HG02610 (cell line): ENCODE measurements at regions not wholly inside any gene's neighbourhood (a gene's known extent, or its start where the extent isn't known, plus 50 kb on each side); places are given as distances from the start of the nearest gene placed in this dataset.

Experiments used
- ATAC-seq: cut with Tn5 transposase; IDR thresholded peaks from one replicate; pipeline ENCODE4 v1.9.1; 2021; ENCODE audit warnings: mild to moderate bottlenecking, moderate library complexity; ENCODE audit not compliant: unreplicated experiment

DNA sequence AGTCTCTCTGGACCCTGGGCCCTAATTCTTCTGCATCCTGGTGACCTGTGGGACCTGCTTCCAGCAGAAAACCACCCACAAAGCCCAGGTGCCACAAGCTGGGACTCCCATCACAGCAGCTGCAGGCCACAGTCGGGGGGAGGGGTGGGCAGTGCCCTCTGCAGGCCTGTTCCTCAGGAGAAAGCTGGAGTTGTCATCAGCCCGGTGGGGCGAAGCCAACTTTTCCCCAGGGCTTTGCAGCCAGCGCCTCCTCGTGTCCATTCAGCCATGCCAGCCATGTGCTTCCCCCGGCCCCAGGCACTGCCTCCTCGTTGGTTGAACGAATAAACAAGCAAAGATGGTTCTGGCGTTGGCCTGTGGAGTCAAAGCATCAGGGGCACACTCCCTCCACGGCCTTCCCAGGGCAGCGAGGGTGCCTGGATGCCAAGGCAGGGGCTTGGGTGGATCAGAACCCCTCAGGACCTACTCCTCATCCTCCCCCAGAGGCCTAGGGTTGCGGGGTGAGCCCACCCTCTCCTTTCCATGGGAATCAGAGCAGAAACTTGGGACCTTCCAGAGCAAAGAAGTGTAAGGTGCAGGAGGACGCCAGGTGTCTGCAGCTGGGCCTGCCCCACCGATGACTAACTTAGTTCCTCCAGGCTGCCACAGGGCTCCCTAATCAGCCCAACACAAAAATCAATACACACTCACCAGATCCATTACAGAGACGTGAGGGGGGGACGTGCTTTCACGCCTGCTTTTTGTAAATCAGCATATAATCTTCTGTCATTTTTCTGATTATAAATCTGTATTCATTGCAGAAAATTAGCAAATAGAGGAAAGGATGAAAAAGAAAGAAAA is 75.7 kb upstream of the RAB6C start:
- ATAC-seq: no peak

DNA sequence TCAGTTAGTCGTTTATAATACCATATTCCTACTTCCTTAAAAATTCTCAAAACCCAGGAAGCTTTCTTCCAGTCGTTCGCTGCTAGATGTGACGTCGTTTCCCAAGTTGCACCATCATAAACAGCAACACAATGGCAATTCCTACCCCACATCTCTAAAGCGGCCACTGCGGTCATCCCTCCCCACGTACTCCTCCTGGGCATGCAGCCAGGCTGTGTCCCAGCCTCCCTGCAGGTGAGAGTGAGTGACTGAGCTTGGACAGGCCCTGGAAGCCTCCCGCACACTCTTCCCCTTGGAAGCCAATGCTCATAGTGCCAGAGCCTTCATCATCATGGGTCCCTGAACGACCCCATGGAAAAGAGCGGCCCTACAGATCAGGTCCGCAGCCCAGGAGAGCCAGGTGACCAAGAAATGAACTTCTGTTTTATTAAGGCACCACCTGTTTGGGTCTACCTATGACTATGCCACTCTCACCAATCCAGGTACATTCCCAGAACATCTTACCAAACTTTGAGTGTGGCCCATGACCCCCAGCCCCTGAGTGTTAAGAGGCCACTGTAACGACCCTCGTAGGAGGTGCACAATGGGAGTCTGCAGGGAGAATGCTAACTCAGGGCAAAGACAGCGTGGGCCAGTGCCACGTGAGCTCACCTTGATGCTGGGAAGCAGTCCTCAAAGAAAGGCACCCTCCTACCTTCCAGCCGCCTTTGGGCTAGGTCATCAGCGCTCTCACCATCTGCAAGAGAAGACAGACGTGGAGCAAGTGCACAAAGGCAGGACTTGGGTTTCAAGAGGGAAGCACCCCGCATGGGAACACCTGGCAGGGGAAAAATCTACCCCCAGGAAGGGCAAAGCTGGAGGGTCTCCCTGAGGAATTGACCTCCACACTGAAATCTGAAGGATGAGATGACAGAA is 74.7 kb upstream of the RAB6C start:
- ATAC-seq: no peak

DNA sequence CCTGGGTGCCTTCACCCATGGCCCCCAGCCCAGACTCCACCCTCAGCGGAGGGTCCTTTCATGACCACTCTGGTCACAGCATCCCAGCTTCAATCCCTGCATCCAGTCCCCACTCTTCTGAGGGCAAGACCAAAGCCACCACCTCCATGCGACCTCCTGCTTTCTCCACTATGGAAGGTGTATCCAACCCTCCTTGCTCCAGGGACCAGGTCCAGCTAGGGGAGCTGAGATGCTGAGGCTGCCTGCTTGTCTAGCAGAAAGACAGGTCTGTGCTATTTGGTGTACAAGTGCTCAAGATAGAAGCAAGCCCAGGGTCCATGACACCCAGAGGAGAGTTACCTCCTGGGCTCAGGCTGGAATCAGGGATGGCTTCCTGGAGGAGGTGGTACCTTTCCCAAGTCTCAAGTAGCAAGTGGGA is 73.8 kb upstream of the RAB6C start:
- no peak for ATAC-seq

DNA sequence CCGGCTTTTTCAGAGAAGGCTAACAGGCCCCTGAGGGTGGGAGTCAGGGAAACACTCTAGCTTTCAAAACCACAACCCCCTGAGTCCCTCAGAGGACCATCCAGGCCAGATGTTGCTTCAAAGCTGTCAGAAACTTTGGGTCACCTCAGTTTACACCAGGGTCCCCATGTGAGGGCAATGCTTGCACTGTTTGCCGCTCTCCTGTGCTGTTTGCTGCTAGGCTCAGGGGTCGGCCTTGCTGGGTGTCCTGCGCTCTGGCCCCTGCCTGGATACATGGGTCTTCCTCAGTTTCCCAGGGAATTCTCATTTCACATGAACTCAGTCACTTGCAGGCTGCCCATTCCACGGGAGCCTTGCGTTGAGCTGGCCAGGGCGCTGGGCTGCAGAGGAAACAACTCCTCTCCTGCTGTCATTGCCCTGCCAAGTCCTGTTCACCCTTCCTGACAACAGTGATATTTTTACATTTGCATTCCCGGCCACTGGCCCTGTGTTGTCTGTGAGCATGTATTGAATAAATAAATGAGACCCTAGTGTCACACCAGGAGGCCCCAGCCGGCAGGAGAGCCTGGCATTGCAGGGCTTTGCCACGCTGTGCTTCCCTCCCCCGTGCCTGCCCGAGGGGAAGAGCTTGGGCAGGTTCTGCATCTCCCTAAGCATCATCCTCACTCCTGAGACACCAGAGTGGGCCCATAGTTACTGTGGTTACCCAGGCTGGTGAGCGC is 73.2 kb upstream of the RAB6C start:
- ATAC-seq: no peak

DNA sequence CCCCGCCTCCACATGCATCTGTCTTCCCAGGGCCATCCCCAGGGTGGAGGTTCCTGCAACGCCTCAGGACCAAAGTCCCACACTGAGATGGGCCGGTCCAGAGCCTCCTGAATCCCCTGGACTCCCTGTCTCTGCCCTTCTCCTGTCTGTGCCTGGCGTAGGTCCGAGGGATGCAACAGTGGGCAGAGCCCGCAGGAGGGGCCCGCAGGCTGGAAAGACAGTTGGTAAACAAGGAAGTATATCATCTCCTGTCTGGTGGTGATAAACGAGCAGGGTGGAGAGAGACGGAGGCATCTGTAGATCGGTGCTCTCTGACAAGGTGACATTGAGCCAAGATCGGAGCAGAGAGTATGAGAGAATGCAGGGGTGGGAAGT is 72.6 kb upstream of the RAB6C start:
- no peak for ATAC-seq

DNA sequence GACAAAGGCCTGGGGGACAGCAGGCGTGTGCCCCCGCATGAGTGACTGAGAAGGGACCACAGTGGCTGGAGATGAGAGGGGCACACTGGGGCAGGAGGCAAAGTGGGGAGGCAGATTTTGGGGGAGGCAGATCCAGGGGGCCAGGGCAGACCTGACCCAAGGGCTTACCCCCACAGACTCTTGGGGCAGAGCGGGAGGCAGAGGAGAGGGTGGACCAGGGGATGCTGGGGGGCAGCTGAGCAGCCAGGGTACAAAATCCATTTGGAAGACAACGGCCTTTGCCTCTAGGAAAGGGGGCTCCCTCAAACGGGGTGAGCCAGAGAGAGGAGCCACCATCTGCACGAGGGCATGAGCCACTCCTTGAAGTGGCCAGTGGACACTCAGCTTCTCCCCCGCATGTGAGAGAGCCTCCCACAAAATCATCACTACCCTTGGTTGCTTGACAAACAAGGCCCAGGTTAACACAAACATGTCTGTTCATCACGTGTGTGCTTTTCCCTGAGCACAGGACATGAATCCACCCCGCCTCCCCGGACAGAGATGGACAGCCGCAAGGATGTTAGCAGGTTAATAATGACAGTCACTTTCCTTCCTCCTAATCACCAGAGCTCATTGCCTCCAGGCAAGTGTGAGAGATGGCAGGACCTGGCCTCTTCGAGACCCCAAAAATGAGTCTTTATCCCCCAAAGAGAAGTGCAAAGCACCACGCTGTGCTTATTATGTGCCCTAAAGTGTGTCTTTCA is 72.0 kb upstream of the RAB6C start:
- no peak for ATAC-seq

DNA sequence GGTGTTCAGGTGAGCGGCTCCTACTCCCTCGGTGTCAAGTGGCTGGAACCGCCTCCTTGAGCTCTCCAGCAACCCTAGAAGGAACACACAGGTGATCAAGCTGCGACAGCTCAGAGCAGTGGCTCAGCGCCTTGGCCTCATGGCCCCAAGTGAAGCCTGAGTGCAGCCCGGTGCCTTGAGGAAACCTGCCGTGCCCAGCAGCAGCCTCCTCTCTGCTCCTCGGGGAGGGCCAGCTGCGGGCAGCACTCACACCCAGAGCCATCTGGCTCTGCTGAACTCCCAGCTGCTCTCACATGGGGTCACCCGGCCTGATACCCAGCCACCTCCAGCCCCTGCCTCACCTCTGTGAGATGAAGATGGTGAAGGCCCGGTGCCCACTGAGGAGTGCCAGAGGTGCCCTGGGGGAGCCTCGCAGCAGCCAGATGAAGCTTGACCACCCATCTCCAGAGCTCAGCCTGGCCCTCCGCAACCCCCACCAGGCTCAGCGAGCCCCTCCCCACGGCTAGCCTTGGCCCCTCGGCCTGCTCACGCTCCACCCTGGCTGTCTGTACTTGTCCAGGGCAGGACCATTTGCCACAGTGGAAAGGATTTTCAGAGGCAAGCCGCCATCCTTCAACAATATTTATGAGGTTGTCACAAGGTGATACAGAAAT is 70.6 kb upstream of the RAB6C start:
- ATAC-seq: no peak

DNA sequence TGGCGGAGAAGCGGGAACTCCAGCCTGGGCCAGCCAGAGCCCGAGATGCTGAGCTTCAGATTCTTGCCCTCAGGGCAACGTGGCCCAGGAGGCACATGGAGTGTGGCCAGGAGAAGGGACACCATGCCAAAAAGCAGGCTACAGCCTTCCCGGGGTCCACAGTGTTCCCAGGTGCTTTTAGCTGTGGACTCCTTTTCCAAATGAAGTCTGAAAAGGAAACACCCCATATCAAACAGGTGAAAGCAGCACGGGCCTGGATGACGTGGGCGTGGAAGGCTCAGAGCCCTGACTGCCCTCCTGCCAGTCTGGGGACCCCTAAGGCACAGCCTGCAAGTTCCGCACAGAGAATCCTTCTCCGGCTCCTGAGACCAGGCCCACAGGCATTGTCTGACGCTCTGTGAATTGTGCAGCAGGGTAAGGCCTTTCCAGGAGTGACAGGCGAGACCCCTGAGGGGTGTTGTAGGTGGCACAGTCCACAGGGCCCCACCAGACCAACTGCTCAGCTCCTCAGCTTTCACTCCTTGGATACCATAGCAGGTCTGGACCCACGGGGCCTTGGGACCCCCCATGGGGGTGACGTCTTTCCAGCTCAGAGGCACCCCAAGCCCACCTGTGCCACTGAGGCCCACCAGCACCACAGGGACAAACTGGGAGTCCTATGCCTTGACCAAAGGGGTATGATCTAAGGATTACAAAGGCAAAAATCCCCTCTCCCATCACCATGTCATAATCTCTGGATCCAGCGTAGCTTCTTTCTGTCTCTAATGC is 69.6 kb upstream of the RAB6C start:
- ATAC-seq: no peak

DNA sequence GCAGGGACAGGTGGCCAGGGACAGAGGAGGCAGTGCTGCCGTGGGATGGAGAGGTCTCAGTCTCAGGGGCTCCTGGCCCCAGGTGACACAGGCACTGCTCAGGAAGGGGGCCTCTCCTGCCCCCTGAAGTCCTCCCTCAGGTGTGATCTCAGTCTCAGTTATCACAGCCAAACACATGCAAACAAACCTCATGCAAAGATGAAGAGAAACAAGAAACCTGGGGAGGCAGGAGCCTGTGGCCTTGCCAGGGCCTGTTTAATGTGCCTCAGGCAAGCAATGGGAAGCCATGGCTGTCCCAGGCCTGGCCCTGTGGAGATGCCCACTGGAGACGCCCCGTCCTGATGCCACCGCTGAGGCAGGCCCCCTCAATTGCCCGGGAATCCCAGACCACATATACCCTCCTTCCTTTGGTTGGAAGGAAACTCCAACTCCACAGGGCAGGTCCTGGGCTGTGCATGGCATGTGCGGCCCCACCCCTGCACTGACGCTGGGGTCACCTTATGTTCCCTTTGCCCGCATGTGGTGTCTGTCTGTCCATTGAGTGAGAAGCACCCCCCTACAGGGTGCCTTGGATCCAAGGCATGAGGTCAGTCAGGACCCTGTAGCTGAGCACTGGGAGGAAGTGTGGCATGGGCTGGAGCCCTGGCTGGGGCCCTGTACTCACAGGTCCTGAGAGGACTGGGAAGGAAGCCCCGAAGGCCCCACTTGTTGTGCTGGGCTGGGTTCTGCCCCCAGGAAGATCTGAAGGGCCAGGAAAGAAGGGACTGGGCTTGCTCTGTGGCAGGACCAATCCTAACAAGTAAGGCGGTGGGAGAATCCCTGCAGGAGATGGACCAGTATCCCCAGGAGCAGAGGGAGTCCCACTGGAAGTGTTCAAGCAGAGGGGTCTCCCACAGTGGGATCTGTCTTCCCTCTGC is 68.8 kb upstream of the RAB6C start:
- no peak for ATAC-seq

DNA sequence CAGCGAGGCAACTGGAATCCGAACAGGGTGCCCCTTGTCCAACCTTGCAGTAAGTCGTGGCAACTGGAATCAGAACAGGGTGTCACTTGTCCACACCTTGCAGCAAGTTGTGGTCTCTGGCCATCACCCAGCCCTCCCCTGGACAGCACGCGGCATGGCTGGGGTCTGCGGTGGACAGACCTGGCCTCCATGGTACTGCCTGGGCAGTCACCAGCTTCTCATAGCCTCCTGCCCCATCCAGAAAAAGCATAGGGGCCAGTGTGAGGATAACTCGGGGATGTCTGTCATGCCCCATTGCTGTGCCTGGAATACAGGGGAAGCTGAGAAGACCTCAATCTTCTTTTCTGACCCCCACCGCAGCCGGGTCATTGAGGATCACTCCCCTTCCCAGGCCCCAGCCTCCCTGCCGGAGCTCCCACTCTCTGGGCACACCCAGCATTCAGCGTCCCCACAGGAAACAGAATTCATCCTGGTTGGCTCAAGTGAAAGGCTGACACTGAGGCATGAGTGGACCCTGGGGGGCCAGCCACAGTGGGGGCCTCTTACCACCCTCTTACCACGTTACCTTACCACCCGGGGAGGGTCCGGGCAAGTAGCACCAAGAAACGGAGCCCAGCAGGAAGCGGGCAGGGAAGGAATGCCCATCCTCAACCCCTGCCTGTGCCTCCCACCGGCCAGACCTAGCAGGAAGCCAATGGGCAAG is 68.0 kb upstream of the RAB6C start:
- ATAC-seq: no peak

DNA sequence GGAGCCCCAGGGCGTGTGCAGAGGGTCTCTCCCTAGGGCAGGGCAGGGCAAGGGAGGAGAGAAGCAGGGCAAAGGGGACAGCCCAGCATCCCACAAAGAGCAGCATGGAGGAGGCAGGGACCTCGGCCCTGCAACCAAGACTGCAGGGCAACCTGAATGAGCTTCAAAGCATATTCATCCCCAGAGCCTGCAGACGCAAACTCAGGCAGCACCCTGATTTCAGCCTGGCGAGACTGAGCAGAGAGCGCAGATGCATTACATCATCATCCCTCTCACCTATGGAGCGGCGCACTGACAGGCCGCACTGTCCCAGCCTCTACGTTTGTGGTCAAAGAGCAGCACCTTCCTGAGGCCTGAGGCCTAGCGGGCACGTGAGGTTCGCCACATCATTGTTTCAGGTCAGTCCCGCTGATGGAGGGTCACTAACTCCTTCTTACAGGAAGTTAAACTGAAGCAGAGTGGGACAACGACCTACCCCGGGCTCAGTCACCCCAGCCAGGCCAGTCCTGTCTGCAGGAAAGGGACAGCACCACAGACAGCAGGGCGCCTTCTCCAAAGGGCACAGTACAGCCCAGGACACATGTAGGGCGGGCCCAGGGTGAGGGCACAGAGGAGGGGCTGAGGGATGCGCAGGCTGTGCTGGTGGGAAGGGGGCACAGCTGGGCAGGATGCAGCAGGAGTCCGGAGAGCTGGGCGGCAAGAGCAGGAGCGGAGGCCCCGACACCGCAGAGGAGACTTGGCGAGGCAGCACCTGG is 67.2 kb upstream of the RAB6C start:
- no peak for ATAC-seq

DNA sequence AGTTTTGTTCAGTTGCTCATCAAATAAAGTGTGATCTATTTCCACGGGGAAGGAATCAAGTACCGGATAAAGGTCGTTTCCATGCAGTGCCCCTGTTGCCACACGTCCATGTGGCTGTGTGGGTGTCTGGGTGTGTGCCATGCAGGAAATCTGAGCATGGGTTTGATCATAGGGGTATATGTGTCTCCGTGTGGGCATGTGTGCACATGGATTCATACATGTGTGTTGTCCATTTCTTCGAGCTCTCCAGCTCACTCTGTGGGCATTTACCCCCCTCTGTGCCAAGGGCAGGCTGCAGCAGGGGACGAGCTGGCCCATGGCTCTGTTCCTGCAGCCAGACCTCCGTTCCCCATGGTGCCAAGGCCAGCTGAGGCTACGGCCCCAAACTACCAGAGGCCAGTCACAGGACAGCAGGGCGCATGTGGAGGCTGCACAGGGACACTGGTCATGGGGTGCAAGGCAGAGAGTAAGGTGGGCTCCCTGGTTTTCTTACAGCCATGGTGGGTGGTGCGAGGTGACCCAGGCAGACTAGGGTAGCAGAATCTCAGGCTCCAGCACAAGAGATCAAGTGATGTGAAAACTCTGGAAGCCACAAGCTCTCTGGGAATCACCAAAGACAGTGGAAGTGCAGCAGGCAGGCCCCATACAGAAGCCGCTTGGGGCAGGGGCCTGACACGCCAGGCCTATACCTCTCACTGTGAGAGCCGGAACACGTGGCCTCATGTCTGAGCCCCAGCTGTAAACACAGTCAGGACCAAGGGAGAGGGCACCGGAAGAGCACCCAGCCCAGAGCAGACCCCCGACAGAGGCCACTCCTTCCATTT is 66.4 kb upstream of the RAB6C start:
- no peak for ATAC-seq

DNA sequence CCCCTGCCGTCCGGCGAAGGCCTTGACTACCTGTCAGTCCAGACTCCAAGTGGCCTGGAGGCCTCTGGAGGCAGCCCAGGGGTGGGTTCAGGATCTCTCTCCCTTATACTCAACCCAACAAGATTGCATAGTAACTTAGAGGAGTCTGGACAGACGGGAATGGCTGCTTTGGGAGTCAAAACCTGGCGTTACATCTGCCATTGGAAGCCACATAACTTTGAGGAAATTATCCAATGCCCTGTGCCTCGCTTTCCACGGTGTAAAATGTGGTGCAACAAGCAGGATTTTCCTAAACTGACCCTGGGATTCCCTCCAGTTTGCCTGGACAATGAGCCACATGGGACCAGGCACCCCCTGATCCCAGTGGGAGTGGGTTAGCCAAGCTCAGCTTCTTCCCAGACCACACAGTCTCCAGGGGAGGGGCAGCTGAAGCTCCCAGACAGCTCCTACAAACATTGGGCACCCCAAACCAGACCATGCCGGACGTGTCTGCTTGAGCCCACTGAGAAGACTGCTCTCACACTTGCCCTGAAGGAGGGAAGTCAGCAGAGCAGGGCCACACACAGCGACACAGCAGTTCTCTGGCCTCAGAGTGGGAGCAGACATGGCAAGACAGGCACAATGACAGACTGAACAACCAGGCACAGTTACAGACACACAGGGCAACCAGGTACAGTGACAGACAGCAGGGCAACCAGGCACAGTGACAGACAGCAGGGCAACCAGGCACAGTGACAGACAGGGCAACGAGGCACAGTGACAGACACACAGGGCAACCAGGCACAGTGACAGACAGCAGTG is 65.6 kb upstream of the RAB6C start:
- ATAC-seq: no peak

DNA sequence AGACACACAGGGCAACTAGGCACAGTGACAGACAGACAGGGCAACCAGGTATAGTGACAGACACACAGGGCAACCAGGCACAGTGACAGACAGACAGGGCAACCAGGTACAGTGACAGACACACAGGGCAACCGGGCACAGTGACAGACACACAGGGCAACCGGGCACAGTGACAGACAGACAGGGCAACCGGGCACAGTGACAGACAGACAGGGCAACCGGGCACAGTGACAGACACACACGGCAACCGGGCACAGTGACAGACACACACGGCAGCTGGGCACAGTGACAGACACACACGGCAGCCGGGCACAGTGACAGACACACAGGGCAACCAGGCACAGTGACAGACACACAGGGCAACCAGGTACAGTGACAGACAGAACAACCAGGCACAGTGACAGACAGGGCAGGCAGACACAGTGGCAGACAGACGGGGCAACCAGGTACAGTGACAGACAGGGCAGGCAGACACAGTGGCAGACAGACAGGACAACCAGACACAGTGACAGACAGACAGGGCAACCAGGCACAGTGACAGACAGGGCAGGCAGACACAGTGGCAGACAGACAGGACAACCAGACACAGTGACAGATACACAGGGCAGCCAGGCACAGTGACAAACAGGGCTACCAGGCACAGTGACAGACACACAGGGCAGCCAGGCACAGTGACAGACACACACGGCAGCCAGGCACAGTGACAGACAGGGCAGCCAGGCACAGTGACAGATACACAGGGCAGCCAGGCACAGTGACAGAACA is 64.7 kb upstream of the RAB6C start:
- ATAC-seq: no peak
